IMR-90 (cell line): ENCODE measurements at regions not wholly inside any gene's neighbourhood (a gene's known extent, or its start where the extent isn't known, plus 50 kb on each side); places are given as distances from the start of the nearest gene placed in this dataset.

Experiments
- ATAC-seq: fragments of 200-7000 bp; cut with Tn5 transposase; 2 replicates; pipeline ENCODE4 v1.9.1; 2020; ENCODE audit warnings: low read depth, mild to moderate bottlenecking, moderate library complexity
- BruUV-seq: library from RNA; stranded (reverse); fragments of 400-500 nt; replicated peaks from 2 replicates; lab custom pipeline; 2021; lab: Mats Ljungman, UMichigan
- CTCF ChIA-PET: fragments of 300-600 bp; formaldehyde crosslinking; extraction: SDS; loops from one replicate; lab custom pipeline; 2021; ENCODE audit warnings: antibody characterized with exemption; lab: Yijun Ruan, JAX
- POLR2A ChIA-PET: fragments of 300-600 bp; sonication (Branson Sonifier 250); formaldehyde crosslinking; loops from one replicate; lab custom pipeline; 2022; ENCODE audit warnings: antibody characterized with exemption; ENCODE audit not compliant: unreplicated experiment; lab: Charles Lee
- DNase-seq: peaks from one replicate; pipeline ENCODE4 v3.0.0; 2013
- H2AFZ ChIP-seq: replicated peaks from 2 replicates; pipeline ENCODE3; 2013; ENCODE audit warnings: low read length, mild to moderate bottlenecking; ENCODE audit not compliant: poor library complexity
- H2AK5ac ChIP-seq: 2 replicates; pipeline ENCODE4 v1.6.1; 2013; ENCODE audit warnings: low read depth, low read length, inconsistent platforms
- H2AK9ac ChIP-seq: replicated peaks from 2 replicates; pipeline ENCODE3; 2013; ENCODE audit warnings: mild to moderate bottlenecking, low read depth, low read length, moderate library complexity; ENCODE audit not compliant: poor library complexity
- H2BK120ac ChIP-seq: 2 replicates; pipeline ENCODE4 v1.6.1; 2013; ENCODE audit warnings: low read depth, low read length, inconsistent platforms
- H2BK15ac ChIP-seq: 3 replicates; pipeline ENCODE4 v1.6.1; 2013; ENCODE audit warnings: low read depth, low read length, inconsistent platforms
- H2BK20ac ChIP-seq: 2 replicates; pipeline ENCODE4 v1.6.1; 2013; ENCODE audit warnings: low read depth, mild to moderate bottlenecking, inconsistent platforms, low read length, moderate library complexity
- H2BK5ac ChIP-seq: 2 replicates; pipeline ENCODE4 v1.6.1; 2013; ENCODE audit warnings: mild to moderate bottlenecking, low read depth, low read length, inconsistent platforms; ENCODE audit not compliant: poor library complexity, severe bottlenecking
- H3K14ac ChIP-seq: replicated peaks from 2 replicates; pipeline ENCODE4 v1.6.1; 2013; ENCODE audit warnings: low read depth, low read length, inconsistent platforms
- H3K18ac ChIP-seq: 2 replicates; pipeline ENCODE4 v1.6.1; 2013; ENCODE audit warnings: low read depth, low read length, control low read depth
- H3K23ac ChIP-seq: 2 replicates; pipeline ENCODE4 v1.6.1; 2013; ENCODE audit warnings: low read depth, low read length, inconsistent platforms
- H3K27ac ChIP-seq: 2 replicates; pipeline ENCODE4 v1.5.1; 2013; ENCODE audit warnings: mild to moderate bottlenecking, control low read depth, low read length; ENCODE audit not compliant: insufficient read depth
- H3K27me3 ChIP-seq: 2 replicates; pipeline ENCODE4 v1.6.1; 2013; ENCODE audit warnings: low read length; ENCODE audit not compliant: control insufficient read depth, insufficient read depth
- H3K36me3 ChIP-seq: 2 replicates; pipeline ENCODE4 v1.6.1; 2013; ENCODE audit warnings: low read length, mixed read lengths; ENCODE audit not compliant: control insufficient read depth, insufficient read depth
- H3K4ac ChIP-seq: 2 replicates; pipeline ENCODE4 v1.6.1; 2013; ENCODE audit warnings: low read depth, low read length, inconsistent platforms
- H3K4me1 ChIP-seq: 2 replicates; pipeline ENCODE4 v1.6.1; 2013; ENCODE audit warnings: low read length, mixed read lengths; ENCODE audit not compliant: control insufficient read depth, insufficient read depth
- H3K4me2 ChIP-seq: 2 replicates; pipeline ENCODE4 v1.6.1; 2013; ENCODE audit warnings: low read depth, mild to moderate bottlenecking, control low read depth, low read length, moderate library complexity
- H3K4me3 ChIP-seq: 2 replicates; pipeline ENCODE4 v1.5.1; 2013; ENCODE audit warnings: low read depth, mild to moderate bottlenecking, control low read depth, low read length, moderate library complexity; ENCODE audit not compliant: insufficient read depth
- H3K56ac ChIP-seq: 2 replicates; pipeline ENCODE4 v1.6.1; 2013; ENCODE audit warnings: low read length, inconsistent platforms; ENCODE audit not compliant: insufficient read depth; ENCODE audit errors: extremely low read depth
- H3K79me1 ChIP-seq, 2 experiments: 2 replicates each; pipeline ENCODE4 v1.6.1; 2013; ENCODE audit warnings: low read length in 2 of 2, inconsistent platforms in 1 of 2, low read depth in 1 of 2
- H3K9ac ChIP-seq: 2 replicates; pipeline ENCODE4 v1.6.1; 2013; ENCODE audit warnings: low read depth, low read length, control low read depth
- H3K9me1 ChIP-seq: 2 replicates; pipeline ENCODE4 v1.6.1; 2013; ENCODE audit warnings: low read length, inconsistent platforms; ENCODE audit not compliant: insufficient read depth
- H3K9me3 ChIP-seq: 2 replicates; pipeline ENCODE4 v1.6.1; 2013; ENCODE audit warnings: low read length; ENCODE audit not compliant: control insufficient read depth, insufficient read depth
- H4K20me1 ChIP-seq: 2 replicates; pipeline ENCODE4 v1.6.1; 2013; ENCODE audit warnings: low read length, inconsistent platforms; ENCODE audit not compliant: insufficient read depth
- H4K5ac ChIP-seq: 2 replicates; pipeline ENCODE4 v1.6.1; 2013; ENCODE audit warnings: mild to moderate bottlenecking, low read depth, low read length, control low read depth
- H4K8ac ChIP-seq, 2 experiments: 2 replicates each; pipeline ENCODE4 v1.6.1; 2013; ENCODE audit warnings: low read depth in 2 of 2, low read length in 2 of 2, control low read depth in 1 of 2, inconsistent platforms in 1 of 2
- H4K91ac ChIP-seq: 2 replicates; pipeline ENCODE4 v1.6.1; 2013; ENCODE audit warnings: low read depth, low read length, inconsistent platforms; ENCODE audit not compliant: insufficient read depth
- MAZ ChIP-seq: IDR thresholded peaks from 2 replicates; pipeline ENCODE4 v1.6.1; 2012; ENCODE audit warnings: low read depth, mild to moderate bottlenecking, low read length, improper control_type of control experiment, moderate library complexity, borderline replicate concordance
- NFE2L2 ChIP-seq: fragments of 150-350 bp; IDR thresholded peaks from 2 replicates; pipeline ENCODE4 v1.6.1; 2016; ENCODE audit warnings: low read depth, mild to moderate bottlenecking, low read length
- RAD21 ChIP-seq: IDR thresholded peaks from 2 replicates; pipeline ENCODE4 v1.6.1; 2012; ENCODE audit warnings: low read length, improper control_type of control experiment
- SMC3 ChIP-seq: fragments of 150-350 bp; IDR thresholded peaks from 2 replicates; pipeline ENCODE4 v1.6.1; 2016; ENCODE audit warnings: low read depth, mild to moderate bottlenecking, antibody characterized with exemption, low read length, moderate library complexity
- WGBS, 2 experiments: methylation state at CpG; one replicate each; pipeline versions ENCODE4 v1.1.5 to v1.1.7; 2013; ENCODE audit warnings: missing lambda C conversion rate in 2 of 2; ENCODE audit not compliant: insufficient read length in 1 of 2; ENCODE audit errors: extremely low coverage in 2 of 2; 5-methylcytosine and 5-hydroxymethylcytosine counted together
- dilution Hi-C: fragments of 300-500 bp; cut with HindIII; formaldehyde crosslinking; loops from one replicate; pipeline ENCODE4 v1.14.3; 2018; ENCODE audit warnings: low sequenced_read_pairs; ENCODE audit not compliant: unreplicated experiment
- in situ Hi-C: fragments of 300-500 bp; cut with MboI; formaldehyde crosslinking; loops from 3 replicates; pipeline ENCODE4 v1.14.3; 2019; ENCODE audit warnings: low sequenced_read_pairs, inconsistent platforms, mixed read lengths
- intact Hi-C: fragments of 100-400 bp; cut with micrococcal nuclease; formaldehyde crosslinking; loops from 2 replicates; pipeline ENCODE4 v1.10.0; 2022
- TF ChIP-seq, protein P1 (sequence below): conservative IDR thresholded peaks from 2 replicates; pipeline ENCODE4 v1.5.1; 2012; ENCODE audit warnings: mild to moderate bottlenecking, low read depth, low read length, improper control_type of control experiment

DNA sequence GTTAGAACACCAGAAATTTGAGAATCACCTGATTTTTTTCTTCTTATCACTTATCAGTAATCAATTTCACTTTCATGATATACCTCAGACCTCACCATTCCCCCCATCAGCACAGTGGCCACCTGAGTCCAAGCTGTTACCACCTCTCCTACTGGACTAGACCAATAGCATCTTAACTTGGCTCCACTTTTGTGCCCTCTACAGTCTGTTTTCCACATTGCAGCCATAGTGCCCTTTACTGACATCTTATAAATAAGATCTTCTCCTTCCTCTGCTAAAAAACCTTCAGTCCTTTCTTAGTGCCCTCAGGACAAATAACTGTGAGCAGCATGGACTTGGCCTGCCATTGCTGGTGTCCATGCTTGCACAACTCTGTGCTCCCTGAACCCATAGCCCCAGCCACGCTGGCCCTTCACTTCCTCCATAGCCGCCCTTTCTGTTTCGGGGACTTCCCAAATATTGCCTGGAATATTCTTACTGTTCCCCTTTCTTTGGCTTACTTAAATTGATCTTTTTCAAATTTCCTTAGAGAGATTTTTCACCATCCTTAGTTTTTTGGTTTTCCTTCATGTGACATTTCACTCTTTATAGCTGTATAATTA is 380.8 kb downstream of the LMO7 start:
- dilution Hi-C loops: no loop called here
- Histone ChIP-seq H3K9ac (no peak overlapping the region), H3K56ac (no peak overlapping the region), H2BK15ac (no peak overlapping the region), H3K4me3 (no peak overlapping the region), H3K14ac (no peak overlapping the region), H2BK20ac (no peak overlapping the region), H3K27me3 (no peaks in the 10 kb centered on the region), H2BK120ac (no peak overlapping the region), H3K9me1 (peaks cover 6% of the 10 kb centered on the region; the same call in 1 of the 2 replicates), H2AFZ (no peak overlapping the region), H4K8ac (no peak overlapping the region), H3K9me3 (no peaks in the 10 kb centered on the region), H2AK5ac (no peak overlapping the region), H3K4me1 (peaks cover 6% of the 10 kb centered on the region), H3K27ac (no peak overlapping the region), H4K91ac (no peak overlapping the region), H3K79me1 (no peaks in the 10 kb centered on the region), H2AK9ac (no peak overlapping the region), H4K5ac (no peak overlapping the region), H4K20me1 (no peaks in the 10 kb centered on the region), H3K36me3 (no peaks in the 10 kb centered on the region), H3K18ac (no peak overlapping the region), H3K4ac (no peak overlapping the region), H3K4me2 (no peak overlapping the region), H2BK5ac (no peak overlapping the region), H3K23ac (no peak overlapping the region)
- in situ Hi-C loops: loop anchor here (25.0 kb wide), 1 partner anchor 330 kb away; no protein-coding TSS in a partner anchor
- WGBS, 2 experiments: 94% methylated on average over 3 of the region's 3 CpGs; no CpG with 5 or more reads in 1 of the 2 experiments
- TF ChIP-seq, protein P1, sequence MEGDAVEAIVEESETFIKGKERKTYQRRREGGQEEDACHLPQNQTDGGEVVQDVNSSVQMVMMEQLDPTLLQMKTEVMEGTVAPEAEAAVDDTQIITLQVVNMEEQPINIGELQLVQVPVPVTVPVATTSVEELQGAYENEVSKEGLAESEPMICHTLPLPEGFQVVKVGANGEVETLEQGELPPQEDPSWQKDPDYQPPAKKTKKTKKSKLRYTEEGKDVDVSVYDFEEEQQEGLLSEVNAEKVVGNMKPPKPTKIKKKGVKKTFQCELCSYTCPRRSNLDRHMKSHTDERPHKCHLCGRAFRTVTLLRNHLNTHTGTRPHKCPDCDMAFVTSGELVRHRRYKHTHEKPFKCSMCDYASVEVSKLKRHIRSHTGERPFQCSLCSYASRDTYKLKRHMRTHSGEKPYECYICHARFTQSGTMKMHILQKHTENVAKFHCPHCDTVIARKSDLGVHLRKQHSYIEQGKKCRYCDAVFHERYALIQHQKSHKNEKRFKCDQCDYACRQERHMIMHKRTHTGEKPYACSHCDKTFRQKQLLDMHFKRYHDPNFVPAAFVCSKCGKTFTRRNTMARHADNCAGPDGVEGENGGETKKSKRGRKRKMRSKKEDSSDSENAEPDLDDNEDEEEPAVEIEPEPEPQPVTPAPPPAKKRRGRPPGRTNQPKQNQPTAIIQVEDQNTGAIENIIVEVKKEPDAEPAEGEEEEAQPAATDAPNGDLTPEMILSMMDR: peak; percentile 42
- TF ChIP-seq NFE2L2: no peak
- peak; percentile 26; the same call in 1 of the 2 replicates for TF ChIP-seq RAD21
- TF ChIP-seq SMC3: peak; percentile 21; the same call in 1 of the 2 replicates
- no peak for TF ChIP-seq MAZ
- CTCF ChIA-PET: interaction anchor here (1.0 to 1.2 kb wide), 2 partner anchors 18 to 23 kb away, joined by 3 read pairs; no protein-coding TSS in a partner anchor
- DNase-seq (peak; percentile 23), ATAC-seq (no peak)
- intact Hi-C loops: no loop called here
- POLR2A ChIA-PET: no interaction called here
- BruUV-seq: no TSS peak
